Endodermal cell (in vitro differentiated cells): ENCODE measurements at regions not wholly inside any gene's neighbourhood (a gene's known extent, or its start where the extent isn't known, plus 50 kb on each side); places are given as distances from the start of the nearest gene placed in this dataset.

Experiments used
- DNase-seq: peaks from one replicate; pipeline ENCODE4 v3.0.0-alpha.2; 2017
- H3K27ac ChIP-seq: 2 replicates; pipeline ENCODE4 v1.5.1; 2013; ENCODE audit warnings: mild to moderate bottlenecking, low read depth, low read length, moderate library complexity
- H3K27me3 ChIP-seq: 2 replicates; pipeline ENCODE4 v1.6.1; 2013; ENCODE audit warnings: mild to moderate bottlenecking, low read length, moderate library complexity; ENCODE audit not compliant: insufficient read depth, control insufficient read depth, poor library complexity, severe bottlenecking
- H3K36me3 ChIP-seq: 2 replicates; pipeline ENCODE4 v1.7.0; 2013; ENCODE audit warnings: mild to moderate bottlenecking, low read length, moderate library complexity; ENCODE audit not compliant: control insufficient read depth, insufficient read depth
- H3K4me1 ChIP-seq: one replicate; pipeline ENCODE4 v1.7.0; 2013; ENCODE audit warnings: low read length; ENCODE audit not compliant: control insufficient read depth, insufficient read depth
- H3K4me3 ChIP-seq: 2 replicates; pipeline ENCODE4 v1.5.1; 2013; ENCODE audit warnings: mild to moderate bottlenecking, low read length, moderate library complexity
- H3K9ac ChIP-seq: 2 replicates; pipeline ENCODE4 v1.6.1; 2013; ENCODE audit warnings: mild to moderate bottlenecking, low read length, moderate library complexity; ENCODE audit not compliant: poor library complexity, severe bottlenecking; ENCODE audit errors: extremely low read depth
- H3K9me3 ChIP-seq: 2 replicates; pipeline ENCODE4 v1.6.1; 2013; ENCODE audit warnings: mild to moderate bottlenecking, low read length, moderate library complexity; ENCODE audit not compliant: control insufficient read depth
- H3K27ac Mint-ChIP-seq: 2 replicates; pipeline ENCODE4 v1.8.0; 2020; ENCODE audit warnings: mixed read lengths
- H3K27me3 Mint-ChIP-seq: 2 replicates; pipeline ENCODE4 v1.8.0; 2021; ENCODE audit warnings: mild to moderate bottlenecking, mixed read lengths; ENCODE audit not compliant: insufficient read depth
- H3K36me3 Mint-ChIP-seq: 2 replicates; pipeline ENCODE4 v1.8.0; 2020; ENCODE audit warnings: low read depth, mixed read lengths
- H3K4me1 Mint-ChIP-seq: 2 replicates; pipeline ENCODE4 v1.8.0; 2020; ENCODE audit warnings: mixed read lengths
- H3K4me3 Mint-ChIP-seq: 2 replicates; pipeline ENCODE4 v1.8.0; 2020; ENCODE audit warnings: mild to moderate bottlenecking, moderate library complexity, mixed read lengths
- H3K9me3 Mint-ChIP-seq: 2 replicates; pipeline ENCODE4 v1.8.0; 2020; ENCODE audit warnings: mild to moderate bottlenecking, mixed read lengths
- CTCF ChIP-seq: fragments of 200-600 bp; sonication (generic); conservative IDR thresholded peaks from 2 replicates; pipeline ENCODE4 v1.5.0; 2021; ENCODE audit warnings: antibody characterized with exemption, mild to moderate bottlenecking
- WGBS, 2 experiments: methylation state at CpG; one replicate each; pipeline versions ENCODE4 v1.1.5 to v1.1.7; 2013; ENCODE audit warnings: missing lambda C conversion rate in 2 of 2, mixed read lengths in 1 of 2; ENCODE audit not compliant: insufficient coverage in 1 of 2, insufficient read length in 1 of 2; 5-methylcytosine and 5-hydroxymethylcytosine counted together

GRCh38 chr18:24840051-24840450, 379.6 kb downstream of the HRH4 start:
- H3K27ac ChIP-seq, result no peak overlapping the region
- H3K36me3 ChIP-seq, result no peaks in the 10 kb centered on the region
- Mint-ChIP-seq H3K27ac (no peak overlapping the region), H3K4me1 (peaks cover 15% of the 10 kb centered on the region), H3K27me3 (peaks cover 10% of the 10 kb centered on the region), H3K9me3 (peaks cover 4% of the 10 kb centered on the region), H3K36me3 (no peaks in the 10 kb centered on the region), H3K4me3 (no peak overlapping the region)
- H3K9ac ChIP-seq, result no peak overlapping the region
- H3K4me3 ChIP-seq, result no peak overlapping the region
- no peak for TF ChIP-seq CTCF
- WGBS, 2 experiments, result 95 to 100% methylated on average over 2 to 3 of the region's 3 CpGs
- peaks cover 2% of the 10 kb centered on the region for H3K27me3 ChIP-seq
- no peaks in the 10 kb centered on the region for H3K9me3 ChIP-seq
- no peak for DNase-seq
- H3K4me1 ChIP-seq, result no peaks in the 10 kb centered on the region

- Histone ChIP-seq H3K27me3 (no peaks in the 10 kb centered on the region), H3K4me1 (no peaks in the 10 kb centered on the region), H3K9me3 (no peaks in the 10 kb centered on the region), H3K4me3 (no peak overlapping the region), H3K27ac (no peak overlapping the region), H3K9ac (no peak overlapping the region), H3K36me3 (no peaks in the 10 kb centered on the region)
- peaks cover 13% of the 10 kb centered on the region for H3K27me3 Mint-ChIP-seq
- no peak overlapping the region for H3K27ac Mint-ChIP-seq
- H3K4me1 Mint-ChIP-seq, result peaks cover 15% of the 10 kb centered on the region
- no peak for DNase-seq
- H3K4me3 Mint-ChIP-seq, result no peak overlapping the region
- 75 to 88% methylated on average over 5 to 6 of the region's 6 CpGs for WGBS, 2 experiments
- TF ChIP-seq CTCF, result no peak
- H3K9me3 Mint-ChIP-seq, result peaks cover 4% of the 10 kb centered on the region
- no peaks in the 10 kb centered on the region for H3K36me3 Mint-ChIP-seq
These were observed 380.2 kb downstream of the HRH4 start for GRCh38 chr18:24840640-24841039.

- no peak for DNase-seq
- no peaks in the 10 kb centered on the region for H3K36me3 Mint-ChIP-seq
- Histone ChIP-seq H3K27ac (no peak overlapping the region), H3K4me1 (no peaks in the 10 kb centered on the region), H3K9ac (no peak overlapping the region), H3K9me3 (no peaks in the 10 kb centered on the region), H3K4me3 (no peak overlapping the region), H3K36me3 (no peaks in the 10 kb centered on the region), H3K27me3 (peaks cover 3% of the 10 kb centered on the region)
- H3K4me1 Mint-ChIP-seq, result peaks cover 15% of the 10 kb centered on the region
- H3K27ac Mint-ChIP-seq, result no peak overlapping the region
- no peaks in the 10 kb centered on the region for H3K9me3 Mint-ChIP-seq
- WGBS, 2 experiments, result 90 to 94% methylated on average over 8 of the region's 8 CpGs
- TF ChIP-seq CTCF, result no peak
- peaks cover 13% of the 10 kb centered on the region for H3K27me3 Mint-ChIP-seq
- no peak overlapping the region for H3K4me3 Mint-ChIP-seq
These were observed 381.1 kb downstream of the HRH4 start for GRCh38 chr18:24841536-24841935.
